ENCODE measurements at regions not wholly inside any gene's neighbourhood (a gene's known extent, or its start where the extent isn't known, plus 50 kb on each side); places are given as distances from the start of the nearest gene placed in this dataset.

- no peaks in the 10 kb centered on the region for H3K4me1 ChIP-seq
- no peak overlapping the region for H3K27ac ChIP-seq
- no peaks in the 10 kb centered on the region for H3K36me3 ChIP-seq
- no peak for DNase-seq (ENCODE audit: low spot score in 2 of 2)
- 40% methylated on average over 1 of the region's 2 CpGs for WGBS
- no peaks in the 10 kb centered on the region for H3K9me3 ChIP-seq
- H3K4me3 ChIP-seq: no peak overlapping the region
- TF ChIP-seq CTCF (IDR thresholded peaks at IDR 0.05) (no peak), EP300 (IDR thresholded peaks at IDR 0.05) (no peak), POLR2AphosphoS5 (IDR thresholded peaks at IDR 0.05) (no peak), POLR2A (IDR thresholded peaks at IDR 0.05) (no peak)
- H3K27me3 ChIP-seq: no peaks in the 10 kb centered on the region
Observed at GRCh38 chr1:13996334-13996733, 296.3 kb downstream of the PRDM2 start.

DNA sequence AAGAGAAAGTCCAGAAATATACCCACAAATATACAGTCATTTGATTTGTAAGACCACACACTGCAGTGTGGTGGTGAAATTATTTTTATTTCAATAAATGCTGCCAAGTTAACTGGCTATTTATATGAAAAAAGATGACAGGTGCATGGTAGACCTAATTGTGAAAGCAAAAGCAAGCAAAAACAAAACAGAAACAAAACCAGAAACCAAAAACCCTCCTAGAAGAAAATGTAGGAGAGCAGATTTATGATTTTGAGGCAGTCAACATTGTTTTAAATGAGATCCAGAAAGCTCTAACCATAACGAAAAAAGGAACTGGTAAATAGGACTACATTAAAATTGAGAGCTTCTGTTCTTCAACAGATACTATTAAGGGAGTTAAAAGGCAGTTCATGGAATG lies 303.6 kb downstream of the PRDM2 start:
- no peak overlapping the region for H3K27ac ChIP-seq
- no peak overlapping the region for H3K4me3 ChIP-seq
- no peak for TF ChIP-seq POLR2A (IDR thresholded peaks at IDR 0.05)
- no peak for TF ChIP-seq EP300 (IDR thresholded peaks at IDR 0.05)
- no peak for TF ChIP-seq POLR2AphosphoS5 (IDR thresholded peaks at IDR 0.05)
- no peak for TF ChIP-seq CTCF (IDR thresholded peaks at IDR 0.05)
- WGBS: 36% methylated on average over 1 of the region's 1 CpG
- H3K27me3 ChIP-seq: no peaks in the 10 kb centered on the region
- H3K9me3 ChIP-seq: no peaks in the 10 kb centered on the region
- no peaks in the 10 kb centered on the region for H3K36me3 ChIP-seq
- H3K4me1 ChIP-seq: no peaks in the 10 kb centered on the region
- no peak for DNase-seq (ENCODE audit: low spot score in 2 of 2)

- no peak for TF ChIP-seq POLR2A (IDR thresholded peaks at IDR 0.05)
- TF ChIP-seq POLR2AphosphoS5 (IDR thresholded peaks at IDR 0.05): no peak
- TF ChIP-seq CTCF (IDR thresholded peaks at IDR 0.05): no peak
- no peak for TF ChIP-seq EP300 (IDR thresholded peaks at IDR 0.05)
- DNase-seq (ENCODE audit: low spot score in 2 of 2): no peak
- Histone ChIP-seq H3K9me3 (no peaks in the 10 kb centered on the region), H3K36me3 (no peaks in the 10 kb centered on the region), H3K4me3 (no peak overlapping the region), H3K27me3 (no peaks in the 10 kb centered on the region), H3K4me1 (no peaks in the 10 kb centered on the region), H3K27ac (no peak overlapping the region)
- 79% methylated on average over 3 of the region's 3 CpGs for WGBS
Observed at GRCh38 chr1:14009582-14009981, 309.6 kb downstream of the PRDM2 start.

- Histone ChIP-seq H3K36me3 (no peaks in the 10 kb centered on the region), H3K4me3 (no peak overlapping the region), H3K27ac (no peak overlapping the region), H3K27me3 (no peaks in the 10 kb centered on the region), H3K4me1 (no peaks in the 10 kb centered on the region), H3K9me3 (no peaks in the 10 kb centered on the region)
- TF ChIP-seq POLR2AphosphoS5 (IDR thresholded peaks at IDR 0.05): no peak
- no peak for TF ChIP-seq POLR2A (IDR thresholded peaks at IDR 0.05)
- TF ChIP-seq EP300 (IDR thresholded peaks at IDR 0.05): no peak
- TF ChIP-seq CTCF (IDR thresholded peaks at IDR 0.05): no peak
- DNase-seq (ENCODE audit: low spot score in 2 of 2): no peak
Observed at GRCh38 chr1:14010476-14010875, 310.5 kb downstream of the PRDM2 start.

DNA sequence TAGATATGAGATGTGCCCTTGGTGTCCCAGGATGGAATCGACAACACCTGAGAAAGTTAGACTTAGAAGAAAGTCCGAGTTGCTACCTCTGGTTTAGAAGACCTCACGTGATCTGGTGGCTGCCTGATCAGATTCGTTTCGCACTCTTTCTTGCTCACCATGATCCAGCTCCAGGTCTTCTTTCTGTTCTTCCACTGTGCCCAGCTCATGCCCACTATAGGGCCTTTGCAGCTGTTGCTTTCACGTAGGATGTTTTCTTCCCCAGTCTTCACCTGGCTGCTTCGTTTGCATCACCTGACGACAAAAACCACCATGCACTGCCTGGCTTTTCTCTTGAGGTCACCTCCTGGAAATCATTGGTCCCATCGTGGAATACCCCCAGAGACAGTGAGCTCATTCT lies 311.1 kb downstream of the PRDM2 start:
- TF ChIP-seq CTCF (IDR thresholded peaks at IDR 0.05) (no peak), POLR2AphosphoS5 (IDR thresholded peaks at IDR 0.05) (no peak), POLR2A (IDR thresholded peaks at IDR 0.05) (no peak), EP300 (IDR thresholded peaks at IDR 0.05) (no peak)
- DNase-seq (ENCODE audit: low spot score in 2 of 2): no peak
- Histone ChIP-seq H3K27me3 (no peaks in the 10 kb centered on the region), H3K4me1 (no peaks in the 10 kb centered on the region), H3K9me3 (no peaks in the 10 kb centered on the region), H3K4me3 (no peak overlapping the region), H3K36me3 (no peaks in the 10 kb centered on the region), H3K27ac (no peak overlapping the region)
- WGBS: 77% methylated on average over 9 of the region's 9 CpGs
